Thoracic aorta (tissue), 2 donors: ENCODE measurements at regions not wholly inside any gene's neighbourhood (a gene's known extent, or its start where the extent isn't known, plus 50 kb on each side); places are given as distances from the start of the nearest gene placed in this dataset.

Experiments
- ATAC-seq: fragments of 150-250 bp; one replicate; pipeline ENCODE4 v1.8.0; 2017; ENCODE audit warnings: low read depth; ENCODE audit not compliant: insufficient number of reproducible peaks, low FRiP score
- DNase-seq: peaks from one replicate; pipeline ENCODE4 v3.0.0-alpha.2; 2020; ENCODE audit warnings: low spot score
- H3K27ac ChIP-seq, 2 donors: fragments of 200-600 bp; sonication (generic); 1 replicate in 1 of 2; 2 replicates in 1 of 2; pipeline ENCODE4 v1.5.1; 2016; ENCODE audit warnings: mild to moderate bottlenecking in 2 of 2, moderate library complexity in 2 of 2
- H3K27me3 ChIP-seq: fragments of 200-600 bp; sonication (generic); replicated peaks from 2 replicates; pipeline ENCODE4 v1.6.0; 2016; ENCODE audit warnings: mild to moderate bottlenecking; ENCODE audit not compliant: insufficient read depth
- H3K36me3 ChIP-seq: fragments of 200-600 bp; sonication (generic); one replicate; pipeline ENCODE4 v1.5.1; 2016
- H3K4me1 ChIP-seq, 2 donors: fragments of 200-600 bp; sonication (generic); 1 replicate in 1 of 2; 2 replicates in 1 of 2; pipeline versions ENCODE4 v1.5.1 to v1.6.0; 2016; ENCODE audit warnings: low read depth in 2 of 2, mild to moderate bottlenecking in 1 of 2; ENCODE audit not compliant: control insufficient read depth in 1 of 2
- H3K4me3 ChIP-seq: fragments of 200-600 bp; sonication (generic); 2 replicates; pipeline ENCODE4 v1.5.1; 2016; ENCODE audit warnings: mild to moderate bottlenecking
- H3K9me3 ChIP-seq: fragments of 200-600 bp; sonication (generic); 2 replicates; pipeline ENCODE4 v1.5.1; 2016
- CTCF ChIP-seq: fragments of 200-600 bp; sonication (generic); IDR thresholded peaks from one replicate; pipeline ENCODE4 v1.5.1; 2019; ENCODE audit warnings: antibody characterized with exemption

GRCh38 chr17:13194887-13195286 is 177.1 kb upstream of the ELAC2 start:
- H3K4me1 ChIP-seq: no peaks in the 10 kb centered on the region
- H3K9me3 ChIP-seq: no peaks in the 10 kb centered on the region
- no peak overlapping the region for H3K27ac ChIP-seq
- no peak for TF ChIP-seq CTCF
- no peaks in the 10 kb centered on the region for H3K27me3 ChIP-seq
- ATAC-seq: no peak
- no peaks in the 10 kb centered on the region for H3K36me3 ChIP-seq
- DNase-seq: no peak
- H3K4me3 ChIP-seq: no peak overlapping the region

- Histone ChIP-seq H3K27me3 (no peaks in the 10 kb centered on the region), H3K4me3 (no peak overlapping the region), H3K36me3 (no peaks in the 10 kb centered on the region), H3K9me3 (no peaks in the 10 kb centered on the region), H3K4me1 (no peaks in the 10 kb centered on the region), H3K27ac (no peak overlapping the region)
- no peak for TF ChIP-seq CTCF
- no peak for DNase-seq
- ATAC-seq: no peak
Measured at GRCh38 chr17:13182854-13183253, 165.0 kb upstream of the ELAC2 start.

GRCh38 chr17:13182450-13182849 is 164.6 kb upstream of the ELAC2 start:
- TF ChIP-seq CTCF: no peak
- Histone ChIP-seq H3K27ac (no peak overlapping the region), H3K4me3 (no peak overlapping the region), H3K27me3 (no peaks in the 10 kb centered on the region), H3K9me3 (no peaks in the 10 kb centered on the region), H3K36me3 (no peaks in the 10 kb centered on the region), H3K4me1 (no peaks in the 10 kb centered on the region)
- DNase-seq (no peak), ATAC-seq (no peak)

GRCh38 chr17:13181683-13182082 is 163.9 kb upstream of the ELAC2 start:
- Histone ChIP-seq H3K4me3 (no peak overlapping the region), H3K9me3 (no peaks in the 10 kb centered on the region)

GRCh38 chr17:13176436-13176835 is 158.6 kb upstream of the ELAC2 start:
- no peaks in the 10 kb centered on the region for H3K4me1 ChIP-seq
- no peak for ATAC-seq

More at GRCh38 chr17:13181683-13182082, 163.9 kb upstream of the ELAC2 start:
- DNase-seq (no peak), ATAC-seq (no peak)
- no peak for TF ChIP-seq CTCF
- no peak overlapping the region for H3K27ac ChIP-seq
- no peaks in the 10 kb centered on the region for H3K36me3 ChIP-seq
- no peaks in the 10 kb centered on the region for H3K27me3 ChIP-seq
- H3K4me1 ChIP-seq: no peaks in the 10 kb centered on the region

More at GRCh38 chr17:13176436-13176835, 158.6 kb upstream of the ELAC2 start:
- Histone ChIP-seq H3K27ac (no peak overlapping the region), H3K27me3 (no peaks in the 10 kb centered on the region), H3K4me3 (no peak overlapping the region), H3K9me3 (peaks cover 4% of the 10 kb centered on the region), H3K36me3 (no peaks in the 10 kb centered on the region)
- no peak for TF ChIP-seq CTCF
- DNase-seq: no peak
